SK-N-SH (cell line): ENCODE measurements at regions not wholly inside any gene's neighbourhood (a gene's known extent, or its start where the extent isn't known, plus 50 kb on each side); places are given as distances from the start of the nearest gene placed in this dataset.

Experiments
- CTCF ChIA-PET: fragments of 300-600, 350-600 bp; formaldehyde crosslinking; extraction: SDS; loops from one replicate; lab custom pipeline; 2021; lab: Yijun Ruan, JAX
- POLR2A ChIA-PET: fragments of 350-600 bp; sonication (Branson Sonifier 250); formaldehyde crosslinking; extraction: SDS; loops from one replicate; lab custom pipeline; 2020; ENCODE audit warnings: antibody characterized with exemption, inconsistent platforms; lab: Yijun Ruan, JAX
- DNase-seq: peaks from one replicate; pipeline ENCODE4 v3.0.0; 2012
- H2AFZ ChIP-seq: fragments of 200-600 bp; sonication (generic); 2 replicates; pipeline ENCODE4 v1.8.1; 2016; ENCODE audit warnings: antibody characterized with exemption, mild to moderate bottlenecking, low read depth
- H3F3A ChIP-seq: fragments of 200-600 bp; sonication (generic); replicated peaks from 2 replicates; pipeline ENCODE3; 2016; ENCODE audit warnings: antibody characterized with exemption, mild to moderate bottlenecking; ENCODE audit not compliant: insufficient read depth
- H3K27ac ChIP-seq, 2 experiments: fragments of 200-500 bp in 1 of 2; fragments of 200-600 bp in 1 of 2; sonication (Bioruptor generic) in 1 of 2; sonication (generic), shearing (Covaris generic) in 1 of 2; 2 replicates each; pipeline versions ENCODE4 v1.5.1 to v1.6.1; 2014 to 2016; ENCODE audit warnings: low read depth in 2 of 2, inconsistent platforms in 1 of 2, low read length in 1 of 2, mild to moderate bottlenecking in 1 of 2, mixed read lengths in 1 of 2
- H3K27me3 ChIP-seq: fragments of 200-600 bp; sonication (generic), shearing (Covaris generic); 2 replicates; pipeline ENCODE4 v1.6.1; 2016; ENCODE audit warnings: mixed run types; ENCODE audit not compliant: insufficient read depth
- H3K36me3 ChIP-seq, 2 experiments: fragments of 200-500 bp in 1 of 2; fragments of 200-600 bp in 1 of 2; sonication (Bioruptor generic) in 1 of 2; sonication (generic) in 1 of 2; replicated peaks in 1 of 2; 2 replicates each; pipeline versions ENCODE3 to v1.5.1; 2014 to 2016; ENCODE audit warnings: low read length in 1 of 2, mild to moderate bottlenecking in 1 of 2; ENCODE audit not compliant: insufficient read depth in 2 of 2, control insufficient read depth in 1 of 2
- H3K4me1 ChIP-seq, 2 experiments: fragments of 200-500 bp in 1 of 2; fragments of 200-600 bp in 1 of 2; sonication (Bioruptor generic) in 1 of 2; sonication (generic), shearing (Covaris generic) in 1 of 2; 2 replicates each; pipeline versions ENCODE4 v1.5.1 to v1.6.1; 2014 to 2016; ENCODE audit warnings: low read depth in 1 of 2, low read length in 1 of 2, mixed run types in 1 of 2; ENCODE audit not compliant: insufficient read depth in 2 of 2, control insufficient read depth in 1 of 2
- H3K4me2 ChIP-seq: fragments of 200-600 bp; sonication (generic), shearing (Covaris generic); 2 replicates; pipeline ENCODE4 v1.6.1; 2017; ENCODE audit warnings: mixed run types
- H3K4me3 ChIP-seq, 2 experiments: fragments of 200-500 bp in 1 of 2; fragments of 200-600 bp in 1 of 2; sonication (Bioruptor generic) in 1 of 2; sonication (generic), shearing (Covaris generic) in 1 of 2; 2 replicates each; pipeline versions ENCODE4 v1.5.1 to v1.8.1; 2014 to 2016; ENCODE audit warnings: low read depth in 2 of 2, inconsistent platforms in 1 of 2, low read length in 1 of 2, mild to moderate bottlenecking in 1 of 2, mixed read lengths in 1 of 2, moderate library complexity in 1 of 2
- H3K79me2 ChIP-seq: fragments of 200-600 bp; sonication (generic); 2 replicates; pipeline ENCODE4 v1.8.1; 2017; ENCODE audit warnings: mild to moderate bottlenecking; ENCODE audit not compliant: insufficient read depth
- H3K9ac ChIP-seq: fragments of 200-600 bp; sonication (generic); 2 replicates; pipeline ENCODE4 v1.6.1; 2017; ENCODE audit warnings: mixed run types
- H3K9me2 ChIP-seq: fragments of 200-600 bp; sonication (generic); 2 replicates; pipeline ENCODE4 v1.6.1; 2017; ENCODE audit warnings: mixed run types
- H3K9me3 ChIP-seq: fragments of 200-600 bp; sonication (generic); 2 replicates; pipeline ENCODE4 v1.6.1; 2017; ENCODE audit warnings: mixed run types, mild to moderate bottlenecking, moderate library complexity
- H4K20me1 ChIP-seq: fragments of 200-600 bp; sonication (generic); 2 replicates; pipeline ENCODE4 v1.6.1; 2017; ENCODE audit warnings: mild to moderate bottlenecking, mixed run types; ENCODE audit not compliant: insufficient read depth
- EP300 ChIP-seq, 2 experiments: IDR thresholded peaks; 2 replicates each; pipeline versions ENCODE4 v1.4.0 to v1.6.1; 2012; ENCODE audit warnings: borderline replicate concordance in 1 of 2, low read depth in 1 of 2, low read length in 1 of 2
- EZH2phosphoT487 ChIP-seq: fragments of 200-600 bp; sonication (generic); IDR thresholded peaks from 2 replicates; pipeline ENCODE4 v1.6.1; 2017; ENCODE audit warnings: low read depth, mixed run types, mild to moderate bottlenecking, antibody characterized with exemption, moderate library complexity, borderline replicate concordance
- FOSL2 ChIP-seq: IDR thresholded peaks from 2 replicates; pipeline ENCODE4 v1.4.0; 2012; ENCODE audit warnings: low read depth, mild to moderate bottlenecking, moderate library complexity, borderline replicate concordance
- FOXJ3 ChIP-seq: sonication (generic); formaldehyde crosslinking; IDR thresholded peaks from 2 replicates; pipeline ENCODE4 v1.5.1; 2020; ENCODE audit warnings: mild to moderate bottlenecking, missing genetic modification reagents
- IRF3 ChIP-seq: fragments of 150-350 bp; IDR thresholded peaks from 2 replicates; pipeline ENCODE4 v1.6.1; 2016; ENCODE audit warnings: mild to moderate bottlenecking, low read depth, low read length
- MEF2A ChIP-seq: IDR thresholded peaks from 2 replicates; pipeline ENCODE4 v1.4.0; 2012; ENCODE audit warnings: low read depth, borderline replicate concordance
- POLR2AphosphoS5 ChIP-seq: IDR thresholded peaks from 2 replicates; pipeline ENCODE4 v1.6.1; 2012; ENCODE audit warnings: low read depth, low read length
- ZBTB33 ChIP-seq: IDR thresholded peaks from 2 replicates; pipeline ENCODE4 v1.4.0; 2012; ENCODE audit warnings: low read depth, borderline replicate concordance
- WGBS: methylation state at CpG from one replicate; pipeline ENCODE4 v1.1.6; 2017; ENCODE audit warnings: low lambda C conversion rate; 5-methylcytosine and 5-hydroxymethylcytosine counted together

GRCh38 chr4:26106776-26107175, 192.8 kb downstream of the SMIM20 start (continued):
- TF ChIP-seq IRF3 (no peak), EZH2phosphoT487 (no peak), EP300 (IDR thresholded peaks at IDR 0.05; ENCODE audit: borderline replicate concordance in 1 of 2, low read depth in 1 of 2, low read length in 1 of 2) (no peak)

GRCh38 chr4:26108054-26108453, 194.0 kb downstream of the SMIM20 start:
- Histone ChIP-seq H3K4me2 (no peak overlapping the region), H3K79me2 (no peaks in the 10 kb centered on the region), H3K36me3 (no peaks in the 10 kb centered on the region), H3K27me3 (no peaks in the 10 kb centered on the region), H3F3A (no peaks in the 10 kb centered on the region), H3K9ac (no peak overlapping the region), H3K4me3 (no peak overlapping the region), H3K9me3 (no peaks in the 10 kb centered on the region), H3K9me2 (no peaks in the 10 kb centered on the region), H3K27ac (no peak overlapping the region), H3K4me1 (no peaks in the 10 kb centered on the region), H2AFZ (no peak overlapping the region), H4K20me1 (no peaks in the 10 kb centered on the region)
- ChIA-PET POLR2A (no interaction called here), CTCF (interaction anchor here (2.5 kb wide), 1 partner anchor 25 kb away, joined by 11 read pairs; no protein-coding TSS in a partner anchor)
- no peak for TF ChIP-seq FOXJ3 (CRISPR knock-in tag)
- 54% methylated on average over 2 of the region's 2 CpGs for WGBS
- DNase-seq: no peak

GRCh38 chr4:26110493-26110892, 196.5 kb downstream of the SMIM20 start:
- ChIA-PET CTCF (no interaction called here), POLR2A (no interaction called here)
- no peak overlapping the region for H3K4me3 ChIP-seq
- H3K27me3 ChIP-seq: no peaks in the 10 kb centered on the region
- no peaks in the 10 kb centered on the region for H3F3A ChIP-seq
- H3K9ac ChIP-seq: no peak overlapping the region
- WGBS: 45% methylated on average over 5 of the region's 5 CpGs
- H3K79me2 ChIP-seq: no peaks in the 10 kb centered on the region
- TF ChIP-seq ZBTB33 (no peak), FOSL2 (no peak), POLR2AphosphoS5 (no peak), MEF2A (no peak)
- no peak overlapping the region for H3K4me2 ChIP-seq
- DNase-seq: no peak
- no peaks in the 10 kb centered on the region for H3K9me2 ChIP-seq
- H3K4me1 ChIP-seq: no peaks in the 10 kb centered on the region
- H4K20me1 ChIP-seq: no peaks in the 10 kb centered on the region
- H3K27ac ChIP-seq: no peak overlapping the region
- no peaks in the 10 kb centered on the region for H3K9me3 ChIP-seq
- H3K36me3 ChIP-seq: no peaks in the 10 kb centered on the region
- H2AFZ ChIP-seq: no peak overlapping the region
